GM12878 (cell line): ENCODE measurements at regions not wholly inside any gene's neighbourhood (a gene's known extent, or its start where the extent isn't known, plus 50 kb on each side); places are given as distances from the start of the nearest gene placed in this dataset.

Experiments used
- CREM ChIP-seq: IDR thresholded peaks from 2 replicates; pipeline ENCODE4 v1.6.1; 2014; ENCODE audit warnings: antibody characterized with exemption, low read depth
- CTCF ChIP-seq, 3 experiments: IDR thresholded peaks in 2 of 3; conservative IDR thresholded peaks in 1 of 3; 2 replicates each; pipeline ENCODE4 v1.5.1; 2011; ENCODE audit warnings: low read depth in 3 of 3, low read length in 3 of 3, mild to moderate bottlenecking in 3 of 3, control low read depth in 2 of 3, moderate library complexity in 2 of 3, inconsistent platforms in 1 of 3, mixed read lengths in 1 of 3; ENCODE audit not compliant: control insufficient read depth in 2 of 3, insufficient read depth in 1 of 3; ENCODE audit errors: extremely low read depth in 1 of 3
- E2F4 ChIP-seq: IDR thresholded peaks from 2 replicates; pipeline ENCODE4 v1.6.1; 2012; ENCODE audit warnings: low read depth, low read length, improper control_type of control experiment
- HDGF ChIP-seq: fragments of 450-650 bp; IDR thresholded peaks from 2 replicates; pipeline ENCODE4 v1.6.1; 2016; ENCODE audit warnings: antibody characterized with exemption
- KAT2A ChIP-seq: conservative IDR thresholded peaks from 2 replicates; pipeline ENCODE4 v1.6.1; 2011; ENCODE audit warnings: low read depth, low read length; ENCODE audit not compliant: control insufficient read depth
- NFYB ChIP-seq: IDR thresholded peaks from 2 replicates; pipeline ENCODE4 v1.6.1; 2011; ENCODE audit warnings: low read depth, mild to moderate bottlenecking, low read length, improper control_type of control experiment, moderate library complexity; ENCODE audit not compliant: insufficient read depth
- POLR2A ChIP-seq: IDR thresholded peaks from 2 replicates; pipeline ENCODE4 v1.6.1; 2011; ENCODE audit warnings: low read depth, mild to moderate bottlenecking, low read length
- POLR2AphosphoS5 ChIP-seq: IDR thresholded peaks from 2 replicates; pipeline ENCODE4 v1.6.1; 2011; ENCODE audit warnings: mild to moderate bottlenecking, low read length, inconsistent platforms
- REST ChIP-seq: IDR thresholded peaks from 2 replicates; pipeline ENCODE4 v1.6.1; 2012; ENCODE audit warnings: mild to moderate bottlenecking, low read depth, low read length
- ZNF24 ChIP-seq: fragments of 450-650 bp; IDR thresholded peaks from 2 replicates; pipeline ENCODE4 v1.6.1; 2017; ENCODE audit warnings: antibody characterized with exemption, mild to moderate bottlenecking
- TF ChIP-seq, protein P1 (sequence below): IDR thresholded peaks from 2 replicates; pipeline ENCODE4 v1.6.1; 2011; ENCODE audit warnings: low read depth, low read length, improper control_type of control experiment, borderline replicate concordance
- TF ChIP-seq, protein P2 (sequence below): fragments of 450-650 bp; IDR thresholded peaks from 2 replicates; pipeline ENCODE4 v1.6.1; 2017; ENCODE audit warnings: mild to moderate bottlenecking
- TF ChIP-seq, protein P3 (sequence below): IDR thresholded peaks from 2 replicates; pipeline ENCODE4 v1.6.1; 2012; ENCODE audit warnings: low read length, inconsistent platforms

DNA sequence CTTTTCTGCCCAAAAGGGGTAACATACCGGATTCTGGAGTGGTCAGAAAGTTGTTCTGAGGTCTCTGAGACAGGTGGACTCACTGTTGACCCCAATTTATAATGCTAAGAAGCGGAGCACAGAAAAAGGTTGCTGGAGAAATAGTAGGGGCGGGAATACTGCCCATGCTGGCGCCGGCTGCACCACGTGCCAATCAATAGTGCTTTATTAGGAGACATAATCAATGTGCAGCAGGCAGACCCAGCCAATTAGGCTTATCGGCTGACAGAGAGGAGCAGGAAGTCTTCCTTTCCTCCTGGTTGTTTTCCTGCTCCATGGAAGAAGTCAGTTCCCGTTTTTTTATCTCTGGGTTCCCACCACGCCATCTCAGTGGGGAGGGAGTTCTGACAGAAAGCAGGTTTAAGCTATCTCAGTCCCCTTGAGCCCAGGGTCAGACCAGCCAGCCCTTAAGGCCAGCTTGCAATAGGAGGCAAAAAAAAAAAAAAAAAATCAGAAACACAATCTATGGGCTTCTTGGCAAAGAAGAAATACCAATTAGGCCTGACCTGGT is 68.2 kb upstream of the IRX6 start:
- TF ChIP-seq ZNF24 (no peak), POLR2AphosphoS5 (no peak), CTCF (IDR thresholded peaks at IDR 0.05 in 2 of 3, conservative IDR thresholded peaks at IDR 0.05 in 1 of 3; ENCODE audit: control insufficient read depth in 2 of 3, extremely low read depth in 1 of 3, insufficient read depth in 1 of 3, low read depth in 3 of 3, low read length in 3 of 3) (no peak), CREM (no peak), KAT2A (no peak), NFYB (no peak), REST (no peak), POLR2A (no peak), HDGF (no peak), E2F4 (no peak)
- TF ChIP-seq, protein P1, sequence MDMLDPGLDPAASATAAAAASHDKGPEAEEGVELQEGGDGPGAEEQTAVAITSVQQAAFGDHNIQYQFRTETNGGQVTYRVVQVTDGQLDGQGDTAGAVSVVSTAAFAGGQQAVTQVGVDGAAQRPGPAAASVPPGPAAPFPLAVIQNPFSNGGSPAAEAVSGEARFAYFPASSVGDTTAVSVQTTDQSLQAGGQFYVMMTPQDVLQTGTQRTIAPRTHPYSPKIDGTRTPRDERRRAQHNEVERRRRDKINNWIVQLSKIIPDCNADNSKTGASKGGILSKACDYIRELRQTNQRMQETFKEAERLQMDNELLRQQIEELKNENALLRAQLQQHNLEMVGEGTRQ, result no peak
- TF ChIP-seq, protein P2, sequence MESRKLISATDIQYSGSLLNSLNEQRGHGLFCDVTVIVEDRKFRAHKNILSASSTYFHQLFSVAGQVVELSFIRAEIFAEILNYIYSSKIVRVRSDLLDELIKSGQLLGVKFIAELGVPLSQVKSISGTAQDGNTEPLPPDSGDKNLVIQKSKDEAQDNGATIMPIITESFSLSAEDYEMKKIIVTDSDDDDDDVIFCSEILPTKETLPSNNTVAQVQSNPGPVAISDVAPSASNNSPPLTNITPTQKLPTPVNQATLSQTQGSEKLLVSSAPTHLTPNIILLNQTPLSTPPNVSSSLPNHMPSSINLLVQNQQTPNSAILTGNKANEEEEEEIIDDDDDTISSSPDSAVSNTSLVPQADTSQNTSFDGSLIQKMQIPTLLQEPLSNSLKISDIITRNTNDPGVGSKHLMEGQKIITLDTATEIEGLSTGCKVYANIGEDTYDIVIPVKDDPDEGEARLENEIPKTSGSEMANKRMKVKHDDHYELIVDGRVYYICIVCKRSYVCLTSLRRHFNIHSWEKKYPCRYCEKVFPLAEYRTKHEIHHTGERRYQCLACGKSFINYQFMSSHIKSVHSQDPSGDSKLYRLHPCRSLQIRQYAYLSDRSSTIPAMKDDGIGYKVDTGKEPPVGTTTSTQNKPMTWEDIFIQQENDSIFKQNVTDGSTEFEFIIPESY, result no peak
- TF ChIP-seq, protein P3, sequence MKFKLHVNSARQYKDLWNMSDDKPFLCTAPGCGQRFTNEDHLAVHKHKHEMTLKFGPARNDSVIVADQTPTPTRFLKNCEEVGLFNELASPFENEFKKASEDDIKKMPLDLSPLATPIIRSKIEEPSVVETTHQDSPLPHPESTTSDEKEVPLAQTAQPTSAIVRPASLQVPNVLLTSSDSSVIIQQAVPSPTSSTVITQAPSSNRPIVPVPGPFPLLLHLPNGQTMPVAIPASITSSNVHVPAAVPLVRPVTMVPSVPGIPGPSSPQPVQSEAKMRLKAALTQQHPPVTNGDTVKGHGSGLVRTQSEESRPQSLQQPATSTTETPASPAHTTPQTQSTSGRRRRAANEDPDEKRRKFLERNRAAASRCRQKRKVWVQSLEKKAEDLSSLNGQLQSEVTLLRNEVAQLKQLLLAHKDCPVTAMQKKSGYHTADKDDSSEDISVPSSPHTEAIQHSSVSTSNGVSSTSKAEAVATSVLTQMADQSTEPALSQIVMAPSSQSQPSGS, result no peak
